GM20000 (cell line): ENCODE measurements at regions not wholly inside any gene's neighbourhood (a gene's known extent, or its start where the extent isn't known, plus 50 kb on each side); places are given as distances from the start of the nearest gene placed in this dataset.
"Not testable (repeated sequence)": the region's sequence is repeated elsewhere in the genome, so short reads cannot be mapped to it uniquely, and the experiment has no call there.

ENCODE experiments used
- DNase-seq: peaks from one replicate; pipeline ENCODE4 v3.0.0; 2012; ENCODE audit warnings: low spot score
- CTCF ChIP-seq: IDR thresholded peaks from 2 replicates; pipeline ENCODE4 v1.5.1; 2012; ENCODE audit warnings: mild to moderate bottlenecking, control low read depth; ENCODE audit errors: extremely low read depth, missing control alignments

DNA sequence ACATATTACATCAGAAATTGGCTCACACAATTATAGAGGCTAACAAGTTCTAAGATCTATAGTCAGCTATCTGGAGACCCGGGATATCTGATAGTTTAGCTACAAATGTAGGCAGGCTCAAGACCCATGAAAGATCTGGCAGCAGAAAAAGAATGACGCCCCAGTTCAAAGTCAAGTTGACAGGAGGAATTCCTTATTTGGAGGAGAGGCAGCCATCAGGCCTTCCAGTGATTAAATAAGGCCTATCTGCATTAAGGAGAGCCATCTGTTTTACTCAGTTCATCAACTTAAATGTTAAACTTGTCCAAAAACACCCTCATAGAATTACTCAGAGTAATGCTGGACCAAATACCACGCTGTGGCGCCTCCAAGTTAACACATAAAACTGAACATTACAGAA, 1402.6 kb downstream of the FAM181B start:
- DNase-seq = no peak
- no peak for TF ChIP-seq CTCF

GRCh38 chr11:81303038-81303664, 1430.5 kb downstream of the FAM181B start:
- TF ChIP-seq CTCF = no peak
- DNase-seq = no peak

- DNase-seq = no peak
- no peak for TF ChIP-seq CTCF
Observed at GRCh38 chr11:81301166-81301830, 1432.4 kb downstream of the FAM181B start.

- no peak for TF ChIP-seq CTCF
- no peak for DNase-seq
Observed at GRCh38 chr11:81286959-81287358, 1446.7 kb downstream of the FAM181B start.

DNA sequence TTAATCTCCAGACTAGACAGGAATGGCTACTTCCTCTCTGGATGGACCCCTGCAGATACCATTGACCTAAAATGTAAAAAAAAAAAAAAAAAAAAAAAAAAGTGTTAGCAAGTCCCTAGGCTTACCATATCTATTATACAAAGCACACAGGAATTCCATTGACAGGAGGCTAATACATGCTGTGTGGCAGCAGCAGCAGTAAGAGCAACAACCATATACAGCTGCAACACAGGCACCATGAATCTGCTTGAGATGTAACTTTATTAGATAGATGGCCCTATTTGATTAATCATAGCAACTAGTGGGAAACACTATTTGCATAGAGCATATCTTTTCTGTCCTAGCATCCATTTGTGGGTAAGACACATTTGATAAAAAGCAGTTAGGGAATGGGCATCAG, 1447.1 kb downstream of the FAM181B start:
- no peak for TF ChIP-seq CTCF
- DNase-seq = no peak

- not testable (repeated sequence) for DNase-seq
Observed at GRCh38 chr11:81280228-81280627, 1453.4 kb downstream of the FAM181B start.

DNA sequence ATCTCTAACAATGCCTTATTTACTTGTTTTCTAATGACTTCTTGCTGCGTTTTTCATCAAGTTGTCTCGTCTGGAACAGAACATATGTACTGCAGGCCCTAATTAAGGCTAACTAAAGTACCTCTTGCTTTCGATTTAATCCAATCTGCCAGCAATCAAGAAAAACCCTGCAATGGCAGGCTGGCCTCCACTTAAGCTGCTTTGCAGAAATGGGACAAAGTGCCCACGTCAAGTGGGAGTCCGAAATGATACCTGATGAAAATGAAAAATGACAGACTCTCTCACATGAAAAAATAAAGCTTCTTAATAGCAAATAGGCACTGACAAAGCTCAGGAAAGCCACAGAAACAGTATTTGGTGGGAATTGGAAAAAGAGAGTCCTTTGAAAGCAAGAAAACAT, 1454.7 kb downstream of the FAM181B start:
- no peak for TF ChIP-seq CTCF
- no peak for DNase-seq

GRCh38 chr11:81270686-81271085, 1463.0 kb downstream of the FAM181B start:
- no peak for DNase-seq
- TF ChIP-seq CTCF = no peak
